Muscle of leg (tissue), 3 donors: ENCODE measurements at regions not wholly inside any gene's neighbourhood (a gene's known extent, or its start where the extent isn't known, plus 50 kb on each side); places are given as distances from the start of the nearest gene placed in this dataset.

Source experiments
- DNase-seq: peaks from one replicate; pipeline ENCODE4 v3.0.0; 2013
- H3K27ac ChIP-seq: one replicate; pipeline ENCODE4 v1.5.1; 2013; ENCODE audit warnings: mild to moderate bottlenecking, low read length, control low read depth
- H3K27me3 ChIP-seq: one replicate; pipeline ENCODE4 v1.6.1; 2013; ENCODE audit warnings: low read length; ENCODE audit not compliant: control insufficient read depth, insufficient read depth
- H3K36me3 ChIP-seq: one replicate; pipeline ENCODE4 v1.6.1; 2013; ENCODE audit warnings: low read length; ENCODE audit not compliant: control insufficient read depth, insufficient read depth
- H3K4me1 ChIP-seq: one replicate; pipeline ENCODE4 v1.6.1; 2013; ENCODE audit warnings: low read length; ENCODE audit not compliant: control insufficient read depth, insufficient read depth
- H3K4me3 ChIP-seq: one replicate; pipeline ENCODE4 v1.5.1; 2013; ENCODE audit warnings: low read length, control low read depth
- H3K9me3 ChIP-seq: replicated peaks from 2 replicates; pipeline ENCODE4 v1.6.1; 2013; ENCODE audit warnings: low read depth, low read length; ENCODE audit not compliant: control insufficient read depth
- WGBS: methylation state at CpG from one replicate; pipeline ENCODE4 v1.1.5; 2013; ENCODE audit warnings: missing lambda C conversion rate; ENCODE audit not compliant: insufficient coverage; 5-methylcytosine and 5-hydroxymethylcytosine counted together

DNA sequence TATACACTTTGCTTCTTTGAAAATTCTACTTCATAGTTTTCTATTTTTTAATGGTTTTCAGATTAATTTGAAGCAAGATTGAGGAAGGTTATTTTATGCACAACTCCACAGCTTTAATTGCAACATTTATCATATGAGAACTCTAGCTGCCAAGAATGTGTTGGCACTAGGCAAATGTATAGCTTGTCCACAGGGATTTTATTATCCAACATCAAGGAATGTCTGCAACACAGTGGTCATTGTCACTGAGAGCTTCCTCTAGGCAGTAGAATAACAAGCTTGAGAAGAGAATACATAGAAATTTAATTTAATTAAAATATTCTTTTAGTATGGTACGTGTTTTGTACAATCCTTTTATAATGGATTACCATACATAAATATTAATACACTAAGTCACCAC lies 1600.8 kb downstream of the ARAP2 start:
- H3K4me1 ChIP-seq: no peaks in the 10 kb centered on the region
- H3K9me3 ChIP-seq: peaks cover 16% of the 10 kb centered on the region
- H3K27me3 ChIP-seq: no peaks in the 10 kb centered on the region
- H3K36me3 ChIP-seq: no peaks in the 10 kb centered on the region
- no peak overlapping the region for H3K4me3 ChIP-seq
- peak; percentile 13 for DNase-seq
- no CpG with 5 or more reads among the region's 1 CpG for WGBS
- no peak overlapping the region for H3K27ac ChIP-seq

DNA sequence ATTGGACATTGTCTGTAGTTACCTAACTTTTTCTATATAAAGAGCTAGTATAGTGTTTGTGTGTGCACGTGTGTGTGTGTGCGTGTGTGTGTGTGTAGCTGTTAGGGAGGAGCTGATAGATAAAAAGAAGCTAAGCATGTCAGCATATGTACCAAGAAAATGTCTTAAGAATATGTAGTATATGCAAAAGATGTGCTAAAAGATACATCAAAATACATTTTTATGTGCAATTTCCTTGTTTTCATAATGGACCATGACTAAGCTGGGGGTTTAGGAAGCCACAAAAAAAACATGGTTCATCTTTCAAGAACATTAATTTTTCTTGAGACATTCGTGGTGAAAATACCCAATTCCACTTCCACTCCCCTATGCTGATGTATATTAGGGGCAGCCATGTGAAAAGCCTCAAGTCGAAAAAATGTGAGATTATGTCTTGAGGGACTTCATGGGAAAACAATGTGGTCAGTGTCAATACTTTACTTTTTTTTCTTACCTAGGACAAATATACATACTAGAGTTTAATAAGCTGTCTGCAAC lies 1599.7 kb downstream of the ARAP2 start:
- H3K4me1 ChIP-seq: no peaks in the 10 kb centered on the region
- H3K9me3 ChIP-seq: peaks cover 9% of the 10 kb centered on the region
- H3K27ac ChIP-seq: no peak overlapping the region
- WGBS: no CpG with 5 or more reads among the region's 4 CpGs
- no peaks in the 10 kb centered on the region for H3K27me3 ChIP-seq
- DNase-seq: no peak
- H3K4me3 ChIP-seq: no peak overlapping the region
- H3K36me3 ChIP-seq: no peaks in the 10 kb centered on the region

DNA sequence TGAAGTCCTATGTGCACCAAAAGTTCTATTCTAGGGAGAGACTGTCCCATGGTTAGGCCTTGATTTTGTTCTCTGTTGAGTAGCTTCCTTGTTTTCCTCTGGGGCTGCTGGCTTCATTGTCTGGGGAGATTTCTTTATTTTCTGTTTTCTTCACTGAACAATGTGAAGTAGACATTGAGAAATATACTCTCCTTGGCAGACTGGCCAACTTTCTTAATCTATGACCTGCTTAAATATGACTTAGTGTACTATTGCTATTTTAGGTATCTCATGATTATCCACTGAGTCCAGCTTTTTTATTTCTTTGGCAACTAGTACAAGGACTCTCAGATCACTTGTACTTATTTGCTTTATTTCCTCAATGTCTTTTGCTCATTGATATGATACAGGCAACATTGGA lies 1594.6 kb downstream of the ARAP2 start:
- no peaks in the 10 kb centered on the region for H3K36me3 ChIP-seq

DNA sequence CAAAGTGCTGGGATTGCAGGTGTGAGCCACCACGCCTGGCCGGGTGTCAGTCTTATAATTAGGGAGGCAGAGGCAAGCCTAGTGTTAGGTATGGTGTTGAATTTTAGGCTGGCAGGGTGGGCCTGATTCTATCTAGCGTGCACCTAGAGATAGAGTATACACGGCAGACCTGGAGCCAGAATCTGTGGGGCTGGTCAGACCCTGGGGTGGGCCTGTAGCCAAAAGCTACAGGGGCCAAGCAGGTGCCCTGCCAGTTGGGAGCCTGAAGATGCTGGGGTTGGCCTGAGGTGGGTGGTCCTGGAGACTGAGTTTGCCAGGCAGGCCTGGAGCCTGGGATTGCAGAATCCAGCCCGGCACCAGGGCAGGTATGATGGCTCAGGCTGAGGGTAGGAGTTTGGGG lies 1580.3 kb downstream of the ARAP2 start:
- DNase-seq: no peak
- Histone ChIP-seq H3K4me3 (no peak overlapping the region), H3K27ac (no peak overlapping the region), H3K27me3 (no peaks in the 10 kb centered on the region), H3K4me1 (no peaks in the 10 kb centered on the region), H3K36me3 (no peaks in the 10 kb centered on the region), H3K9me3 (peaks cover 5% of the 10 kb centered on the region)
- 98% methylated on average over 5 of the region's 5 CpGs for WGBS

More for the DNA sequence above, 1594.6 kb downstream of the ARAP2 start:
- no peaks in the 10 kb centered on the region for H3K9me3 ChIP-seq
- H3K27ac ChIP-seq: no peak overlapping the region
- DNase-seq: peak; percentile 5
- H3K27me3 ChIP-seq: no peaks in the 10 kb centered on the region
- no peaks in the 10 kb centered on the region for H3K4me1 ChIP-seq
- H3K4me3 ChIP-seq: no peak overlapping the region

DNA sequence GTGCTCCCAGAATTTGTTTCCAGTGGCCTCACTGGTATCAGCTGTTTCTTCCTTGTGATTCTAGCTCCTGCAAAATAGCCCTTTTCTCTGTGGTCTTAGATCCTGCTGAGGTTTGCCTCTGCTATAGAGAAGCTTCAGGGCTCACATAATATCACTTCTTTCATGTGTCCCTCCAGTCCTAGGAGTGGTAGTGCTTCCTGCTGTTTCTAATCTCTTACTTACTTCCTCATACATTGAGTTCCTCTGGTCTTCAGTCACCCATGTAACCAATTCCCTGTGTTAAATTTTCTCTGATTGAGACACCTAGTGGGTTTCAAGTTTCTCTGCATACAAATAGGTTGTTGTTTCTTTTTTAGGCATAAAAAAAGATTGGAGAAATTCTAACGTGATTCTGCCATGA lies 1567.9 kb downstream of the ARAP2 start:
- Histone ChIP-seq H3K9me3 (no peaks in the 10 kb centered on the region), H3K4me3 (no peak overlapping the region), H3K4me1 (no peaks in the 10 kb centered on the region), H3K27me3 (no peaks in the 10 kb centered on the region), H3K27ac (no peak overlapping the region), H3K36me3 (no peaks in the 10 kb centered on the region)
- WGBS: no CpG with 5 or more reads among the region's 1 CpG
- DNase-seq: no peak

DNA sequence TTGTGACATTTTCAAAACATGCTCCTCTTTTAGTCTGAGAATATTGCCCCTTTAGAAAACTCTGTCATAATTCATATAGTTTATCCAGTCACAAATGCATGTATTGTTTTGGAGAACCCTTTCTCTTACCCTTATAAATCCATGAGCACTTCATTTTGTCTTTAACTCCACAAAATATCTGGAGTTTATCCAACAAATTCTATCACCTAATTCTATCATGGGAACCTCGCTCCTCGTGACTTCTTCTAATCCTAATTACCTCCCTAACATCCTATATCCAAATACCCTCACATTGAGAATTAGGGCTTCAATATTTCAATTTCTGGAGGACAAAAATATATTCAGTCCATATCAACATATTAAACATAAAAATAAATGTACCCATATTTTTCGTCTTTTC lies 1565.9 kb downstream of the ARAP2 start:
- Histone ChIP-seq H3K9me3 (no peaks in the 10 kb centered on the region), H3K4me1 (no peaks in the 10 kb centered on the region), H3K4me3 (no peak overlapping the region), H3K36me3 (no peaks in the 10 kb centered on the region), H3K27me3 (no peaks in the 10 kb centered on the region), H3K27ac (no peak overlapping the region)
- no peak for DNase-seq
- WGBS: 44% methylated on average over 2 of the region's 3 CpGs

DNA sequence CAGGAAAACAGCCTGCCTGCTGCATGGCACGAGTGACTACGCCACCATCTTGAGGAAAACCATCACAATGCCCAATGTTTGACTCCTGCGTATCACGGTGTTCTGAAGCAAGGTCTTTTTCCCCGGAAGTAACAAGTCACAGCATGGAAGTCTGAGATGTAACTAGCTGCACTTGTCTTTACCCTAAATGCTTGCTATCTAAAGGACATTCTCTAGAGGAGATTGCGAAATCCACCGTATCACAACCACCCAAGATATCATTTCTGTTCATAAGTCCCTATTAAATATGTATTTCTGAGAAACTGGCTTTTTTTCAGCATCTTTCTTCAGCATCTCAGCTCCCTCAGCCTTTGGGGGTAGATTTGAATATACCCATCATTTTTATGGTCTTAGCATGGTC lies 1565.1 kb downstream of the ARAP2 start:
- H3K4me3 ChIP-seq: no peak overlapping the region
- H3K27ac ChIP-seq: no peak overlapping the region
- no peaks in the 10 kb centered on the region for H3K27me3 ChIP-seq
- H3K36me3 ChIP-seq: no peaks in the 10 kb centered on the region
- no peak for DNase-seq
- 100% methylated on average over 5 of the region's 7 CpGs for WGBS
- no peaks in the 10 kb centered on the region for H3K9me3 ChIP-seq
- no peaks in the 10 kb centered on the region for H3K4me1 ChIP-seq

DNA sequence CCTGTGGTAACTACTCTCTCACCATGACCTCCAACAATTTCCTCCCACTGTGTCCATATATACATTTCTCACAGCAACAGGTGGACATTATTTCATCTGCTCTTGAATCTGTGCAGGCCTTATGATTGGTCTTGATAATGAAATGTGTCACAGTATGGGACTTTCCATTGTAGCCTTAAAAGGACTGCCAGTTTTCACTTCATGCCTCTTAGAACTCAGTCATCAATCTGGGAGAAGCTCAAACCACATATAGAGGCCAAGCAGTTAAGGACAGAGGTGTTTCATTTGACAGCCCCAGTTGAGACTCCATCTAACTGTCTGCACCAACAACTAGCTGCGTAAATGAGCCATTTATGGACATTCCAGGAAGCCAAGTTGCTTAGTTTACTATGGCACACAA lies 1534.8 kb downstream of the ARAP2 start:
- no peak for DNase-seq
- no peaks in the 10 kb centered on the region for H3K36me3 ChIP-seq
- H3K4me3 ChIP-seq: no peak overlapping the region
- H3K27me3 ChIP-seq: no peaks in the 10 kb centered on the region
- H3K4me1 ChIP-seq: no peaks in the 10 kb centered on the region
- H3K27ac ChIP-seq: no peak overlapping the region
- H3K9me3 ChIP-seq: peaks cover 4% of the 10 kb centered on the region
- WGBS: no CpG with 5 or more reads among the region's 1 CpG

DNA sequence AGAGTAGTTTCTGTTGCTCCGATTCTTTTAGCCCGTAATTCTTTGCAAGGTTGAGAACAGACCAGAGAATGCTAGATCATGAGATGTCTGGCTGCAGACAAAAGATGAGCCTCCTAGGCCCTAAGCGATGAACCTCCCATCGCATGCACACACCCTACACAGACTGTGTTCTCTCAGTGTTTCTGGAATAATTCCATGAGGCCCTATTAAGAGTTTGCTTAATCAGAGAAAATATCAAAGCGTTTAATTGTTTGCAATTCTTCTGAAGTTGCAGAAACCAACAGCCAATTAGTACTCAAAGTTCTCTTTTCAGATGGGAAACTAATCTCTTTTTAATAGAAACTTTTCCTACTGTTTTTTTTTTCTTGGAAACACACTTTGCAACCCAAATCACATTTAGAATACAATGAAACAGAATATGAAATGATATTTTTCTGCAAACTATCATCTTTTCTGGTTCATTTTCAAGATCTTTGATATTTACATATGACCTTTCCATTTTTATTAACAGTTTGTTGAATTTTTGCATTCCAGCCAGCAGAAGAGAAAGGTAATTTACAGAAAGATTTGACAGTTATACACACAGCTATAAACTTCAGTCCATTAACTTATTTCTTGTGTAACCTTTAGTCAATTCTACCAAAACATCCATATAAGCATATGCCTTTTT lies 1525.6 kb downstream of the ARAP2 start:
- H3K4me1 ChIP-seq: no peaks in the 10 kb centered on the region
- no peak overlapping the region for H3K4me3 ChIP-seq
- no peaks in the 10 kb centered on the region for H3K36me3 ChIP-seq
- no peaks in the 10 kb centered on the region for H3K9me3 ChIP-seq
- no peak overlapping the region for H3K27ac ChIP-seq
- peak; percentile 32 for DNase-seq
- no peaks in the 10 kb centered on the region for H3K27me3 ChIP-seq
- no CpG with 5 or more reads among the region's 5 CpGs for WGBS

DNA sequence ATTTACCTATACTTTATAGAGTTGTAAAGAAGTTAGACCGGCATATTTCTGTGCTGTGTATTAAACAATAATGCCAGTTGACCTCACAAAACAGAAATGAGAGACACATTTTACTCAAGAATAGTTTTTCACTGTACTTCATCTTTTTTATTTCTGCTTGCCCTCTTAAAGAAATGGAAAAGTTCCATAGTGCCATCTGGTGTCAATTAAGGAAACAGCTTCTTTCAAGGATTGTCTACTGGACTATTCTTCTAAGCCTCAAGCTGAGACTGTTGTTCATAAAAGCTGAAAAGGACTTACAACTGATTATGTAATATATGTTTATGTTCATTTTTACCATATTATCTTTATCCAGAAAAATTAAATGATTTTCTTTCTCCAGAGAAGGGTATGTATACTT lies 1523.7 kb downstream of the ARAP2 start:
- Histone ChIP-seq H3K36me3 (no peaks in the 10 kb centered on the region), H3K9me3 (no peaks in the 10 kb centered on the region), H3K27ac (no peak overlapping the region), H3K27me3 (no peaks in the 10 kb centered on the region), H3K4me3 (no peak overlapping the region), H3K4me1 (no peaks in the 10 kb centered on the region)
- DNase-seq: peak; percentile 90
- no CpG with 5 or more reads among the region's 1 CpG for WGBS

DNA sequence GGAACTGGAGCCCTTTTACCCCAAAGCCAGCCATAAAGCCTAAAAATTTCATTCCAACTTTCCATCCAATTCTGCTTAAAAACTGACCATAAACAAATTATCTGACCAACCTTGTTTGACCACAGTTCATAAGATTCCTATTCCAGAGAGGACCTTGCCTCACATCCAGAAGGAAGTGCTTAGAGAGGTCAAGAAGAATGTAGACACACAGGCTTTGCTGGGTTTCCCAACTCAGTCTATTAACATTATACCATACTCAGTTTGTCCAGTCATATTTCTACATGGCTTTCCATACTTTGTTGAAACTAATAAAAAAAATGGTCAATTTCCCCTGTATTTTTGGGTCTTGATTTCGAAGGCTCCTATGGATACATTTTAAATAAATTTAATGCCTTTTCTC lies 1522.5 kb downstream of the ARAP2 start:
- H3K4me1 ChIP-seq: no peaks in the 10 kb centered on the region
- no peak for DNase-seq
- H3K4me3 ChIP-seq: no peak overlapping the region
- no peak overlapping the region for H3K27ac ChIP-seq
- no peaks in the 10 kb centered on the region for H3K27me3 ChIP-seq
- no CpG with 5 or more reads among the region's 1 CpG for WGBS
- H3K36me3 ChIP-seq: no peaks in the 10 kb centered on the region
- H3K9me3 ChIP-seq: no peaks in the 10 kb centered on the region
